ENCODE measurements at regions not wholly inside any gene's neighbourhood (a gene's known extent, or its start where the extent isn't known, plus 50 kb on each side); places are given as distances from the start of the nearest gene placed in this dataset.

GRCh38 chr12:87728931-87729593 lies 300.1 kb downstream of the C12orf50 start:
- no peak overlapping the region for H3K9ac ChIP-seq
- no peaks in the 10 kb centered on the region for H3K9me3 ChIP-seq
- TF ChIP-seq Cebpa-rat (IDR thresholded peaks at IDR 0.05), result no peak
- H3K4me3 ChIP-seq, result no peak overlapping the region
- H3K27ac ChIP-seq, result no peak overlapping the region
- H3K27me3 ChIP-seq, result no peaks in the 10 kb centered on the region
- H4K20me1 ChIP-seq, result no peaks in the 10 kb centered on the region
- H3K36me3 ChIP-seq, result no peaks in the 10 kb centered on the region
- no peaks in the 10 kb centered on the region for H3K4me1 ChIP-seq
- H3K4me2 ChIP-seq, result no peak overlapping the region

GRCh38 chr12:87720967-87721366 lies 308.2 kb downstream of the C12orf50 start:
- H3K27me3 ChIP-seq, result no peaks in the 10 kb centered on the region
- no peak overlapping the region for H3K27ac ChIP-seq
- H3K4me2 ChIP-seq, result no peak overlapping the region
- no peaks in the 10 kb centered on the region for H3K9me3 ChIP-seq
- H3K36me3 ChIP-seq, result no peaks in the 10 kb centered on the region
- H3K4me1 ChIP-seq, result no peaks in the 10 kb centered on the region
- no peak overlapping the region for H3K9ac ChIP-seq
- no peak for TF ChIP-seq Cebpa-rat (IDR thresholded peaks at IDR 0.05)
- H3K4me3 ChIP-seq, result no peak overlapping the region
- H4K20me1 ChIP-seq, result no peaks in the 10 kb centered on the region

GRCh38 chr12:87704374-87704773 lies 324.8 kb downstream of the C12orf50 start:
- H3K9ac ChIP-seq, result no peak overlapping the region
- no peak overlapping the region for H3K4me2 ChIP-seq
- H3K36me3 ChIP-seq, result no peaks in the 10 kb centered on the region
- no peaks in the 10 kb centered on the region for H4K20me1 ChIP-seq
- H3K9me3 ChIP-seq, result no peaks in the 10 kb centered on the region
- no peaks in the 10 kb centered on the region for H3K27me3 ChIP-seq
- no peak overlapping the region for H3K4me3 ChIP-seq
- no peaks in the 10 kb centered on the region for H3K4me1 ChIP-seq
- TF ChIP-seq Cebpa-rat (IDR thresholded peaks at IDR 0.05), result no peak
- H3K27ac ChIP-seq, result no peak overlapping the region

- TF ChIP-seq Cebpa-rat (IDR thresholded peaks at IDR 0.05), result no peak
- no peak overlapping the region for H3K27ac ChIP-seq
- no peaks in the 10 kb centered on the region for H3K36me3 ChIP-seq
- H4K20me1 ChIP-seq, result no peaks in the 10 kb centered on the region
- no peaks in the 10 kb centered on the region for H3K9me3 ChIP-seq
- no peaks in the 10 kb centered on the region for H3K4me1 ChIP-seq
- H3K9ac ChIP-seq, result no peak overlapping the region
- H3K27me3 ChIP-seq, result no peaks in the 10 kb centered on the region
- no peak overlapping the region for H3K4me3 ChIP-seq
- H3K4me2 ChIP-seq, result no peak overlapping the region
Observed at GRCh38 chr12:87690236-87690810, 338.9 kb downstream of the C12orf50 start.

GRCh38 chr12:87689196-87689595 lies 340.0 kb downstream of the C12orf50 start:
- Histone ChIP-seq H3K4me3 (no peak overlapping the region), H3K27me3 (no peaks in the 10 kb centered on the region)
- no peak for TF ChIP-seq Cebpa-rat (IDR thresholded peaks at IDR 0.05)

GRCh38 chr12:87687362-87687761 lies 341.8 kb downstream of the C12orf50 start:
- Histone ChIP-seq H3K27me3 (no peaks in the 10 kb centered on the region), H3K4me1 (no peaks in the 10 kb centered on the region), H3K9ac (no peak overlapping the region), H3K27ac (no peak overlapping the region), H3K4me2 (no peak overlapping the region), H3K4me3 (no peak overlapping the region), H3K9me3 (no peaks in the 10 kb centered on the region), H4K20me1 (no peaks in the 10 kb centered on the region), H3K36me3 (no peaks in the 10 kb centered on the region)
- TF ChIP-seq Cebpa-rat (IDR thresholded peaks at IDR 0.05), result no peak

More at GRCh38 chr12:87689196-87689595, 340.0 kb downstream of the C12orf50 start:
- no peak overlapping the region for H3K27ac ChIP-seq
- H3K9me3 ChIP-seq, result no peaks in the 10 kb centered on the region
- H3K4me2 ChIP-seq, result no peak overlapping the region
- H3K9ac ChIP-seq, result no peak overlapping the region
- no peaks in the 10 kb centered on the region for H3K4me1 ChIP-seq
- no peaks in the 10 kb centered on the region for H4K20me1 ChIP-seq
- no peaks in the 10 kb centered on the region for H3K36me3 ChIP-seq

GRCh38 chr12:87685696-87686095 lies 343.5 kb downstream of the C12orf50 start:
- no peaks in the 10 kb centered on the region for H3K27me3 ChIP-seq
- H3K4me1 ChIP-seq, result no peaks in the 10 kb centered on the region
- no peak overlapping the region for H3K27ac ChIP-seq
- no peaks in the 10 kb centered on the region for H3K36me3 ChIP-seq
- H3K9me3 ChIP-seq, result no peaks in the 10 kb centered on the region
- no peak overlapping the region for H3K4me2 ChIP-seq
- no peaks in the 10 kb centered on the region for H4K20me1 ChIP-seq
- no peak overlapping the region for H3K9ac ChIP-seq
- no peak overlapping the region for H3K4me3 ChIP-seq
- TF ChIP-seq Cebpa-rat (IDR thresholded peaks at IDR 0.05), result no peak

- Histone ChIP-seq H3K4me1 (no peaks in the 10 kb centered on the region), H3K4me2 (no peak overlapping the region), H3K9ac (no peak overlapping the region), H3K27ac (no peak overlapping the region), H3K9me3 (no peaks in the 10 kb centered on the region), H3K4me3 (no peak overlapping the region), H4K20me1 (no peaks in the 10 kb centered on the region), H3K27me3 (no peaks in the 10 kb centered on the region), H3K36me3 (no peaks in the 10 kb centered on the region)
- TF ChIP-seq Cebpa-rat (IDR thresholded peaks at IDR 0.05), result no peak
Observed at GRCh38 chr12:87679251-87679650, 349.9 kb downstream of the C12orf50 start.

- Histone ChIP-seq H3K4me2 (no peak overlapping the region), H3K4me1 (no peaks in the 10 kb centered on the region), H3K4me3 (no peak overlapping the region), H3K9ac (no peak overlapping the region), H3K27me3 (no peaks in the 10 kb centered on the region), H3K36me3 (no peaks in the 10 kb centered on the region), H3K9me3 (no peaks in the 10 kb centered on the region), H4K20me1 (no peaks in the 10 kb centered on the region), H3K27ac (no peak overlapping the region)
- TF ChIP-seq Cebpa-rat (IDR thresholded peaks at IDR 0.05), result no peak
Observed at GRCh38 chr12:87678453-87678852, 350.7 kb downstream of the C12orf50 start.

- no peak overlapping the region for H3K27ac ChIP-seq
- H3K36me3 ChIP-seq, result no peaks in the 10 kb centered on the region
- TF ChIP-seq Cebpa-rat (IDR thresholded peaks at IDR 0.05), result no peak
- no peak overlapping the region for H3K4me3 ChIP-seq
- H3K4me2 ChIP-seq, result no peak overlapping the region
- H4K20me1 ChIP-seq, result no peaks in the 10 kb centered on the region
- no peaks in the 10 kb centered on the region for H3K4me1 ChIP-seq
- H3K9me3 ChIP-seq, result no peaks in the 10 kb centered on the region
- H3K27me3 ChIP-seq, result no peaks in the 10 kb centered on the region
- no peak overlapping the region for H3K9ac ChIP-seq
Observed at GRCh38 chr12:87676731-87677130, 352.5 kb downstream of the C12orf50 start.
